ENCODE measurements at regions not wholly inside any gene's neighbourhood (a gene's known extent, or its start where the extent isn't known, plus 50 kb on each side); places are given as distances from the start of the nearest gene placed in this dataset.

DNA sequence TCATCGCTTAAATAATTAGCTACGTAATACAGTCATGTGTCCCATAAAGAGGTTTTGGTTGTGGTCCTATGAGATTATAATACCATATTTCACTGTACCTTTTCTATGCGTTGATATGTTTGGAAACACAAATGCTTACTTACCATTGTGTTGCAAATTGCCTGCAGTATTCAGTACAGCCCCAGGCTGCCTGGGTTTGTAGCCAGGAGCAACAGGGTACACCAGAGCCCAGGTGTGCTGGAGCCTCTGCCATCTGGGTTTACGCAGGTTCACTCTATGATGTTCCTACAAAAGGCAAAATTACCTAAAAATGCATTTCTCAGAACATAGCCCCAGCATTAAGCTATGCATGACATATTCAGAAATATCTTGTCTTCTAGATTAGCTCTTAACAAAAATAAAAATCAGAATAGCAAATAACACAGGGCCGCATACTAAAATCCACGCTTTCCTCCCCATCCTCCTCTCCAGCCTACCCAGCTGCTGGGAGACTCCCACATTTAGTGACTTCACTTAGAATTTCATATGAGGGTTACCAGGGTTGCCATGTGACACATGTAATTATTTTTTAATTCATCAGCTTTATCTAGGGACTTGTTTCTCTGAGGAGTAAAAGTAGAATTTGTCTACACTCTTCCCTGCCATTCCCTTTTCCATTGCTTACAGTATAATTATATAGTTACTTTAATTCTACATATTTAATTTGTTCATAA is 559.0 kb upstream of the ADARB2 start:
- DNase-seq, result no peak

- DNase-seq, result no peak
These were observed 557.4 kb upstream of the ADARB2 start for GRCh38 chr10:2294739-2295138.

DNA sequence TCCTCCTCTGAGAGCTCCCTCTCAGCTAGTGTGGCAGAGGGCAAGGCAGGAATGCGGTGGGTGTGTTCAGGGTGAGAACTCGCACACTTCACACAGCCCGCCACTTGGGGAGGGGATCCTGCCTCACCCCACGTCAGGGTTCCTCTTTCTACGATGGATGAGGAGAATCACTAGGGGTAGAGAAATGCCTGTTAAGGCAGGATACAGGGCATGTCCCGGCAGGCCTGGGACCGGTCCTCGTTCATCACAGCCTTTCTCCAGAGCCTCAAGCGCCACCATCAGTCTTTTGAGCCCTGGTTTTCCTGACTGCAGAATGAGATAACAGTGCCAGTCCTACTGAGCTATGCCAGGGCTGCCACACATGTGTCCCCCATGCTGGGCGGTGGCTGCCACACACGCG is 546.7 kb upstream of the ADARB2 start:
- DNase-seq, result no peak

DNA sequence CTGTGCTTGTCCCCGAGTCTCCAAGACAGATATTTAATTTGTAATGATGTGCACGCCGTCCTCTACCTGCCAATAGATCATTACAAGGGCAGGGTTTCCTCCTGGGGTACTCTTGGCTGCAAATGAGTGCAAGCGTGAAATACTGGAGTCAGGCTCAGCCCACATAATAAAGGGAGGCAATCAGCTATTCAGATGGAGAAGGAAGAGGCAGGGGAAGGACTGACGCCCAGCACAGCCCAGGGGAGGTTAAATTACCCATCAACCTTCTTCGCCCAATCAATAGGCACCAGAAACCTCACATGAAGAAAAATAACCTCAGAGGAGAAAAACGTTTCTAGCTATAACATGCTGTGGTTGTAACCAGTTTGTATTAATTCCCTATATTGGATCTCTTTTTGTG is 544.9 kb upstream of the ADARB2 start:
- no peak for DNase-seq

- DNase-seq, result no peak
These were observed 543.5 kb upstream of the ADARB2 start for GRCh38 chr10:2280713-2281300.

DNA sequence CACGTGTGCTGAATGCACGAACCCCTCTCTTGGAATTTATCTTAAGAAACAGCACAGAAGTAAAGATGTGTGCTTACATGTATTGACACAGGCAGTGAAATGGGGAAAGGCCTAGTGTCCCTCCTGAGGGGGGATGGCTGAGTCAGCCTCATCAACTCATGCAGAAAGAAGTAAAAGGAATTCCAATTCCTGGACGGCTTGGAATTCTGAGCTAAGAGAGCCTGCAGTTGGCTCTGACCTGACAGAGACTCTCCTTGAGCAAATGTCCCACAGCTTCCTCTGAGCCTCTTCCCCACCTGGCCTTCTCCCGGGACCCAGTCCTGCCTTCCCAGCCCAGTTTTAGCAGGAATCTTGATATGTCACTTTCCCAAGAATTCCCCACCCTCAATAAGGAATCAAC is 542.4 kb upstream of the ADARB2 start:
- no peak for DNase-seq

DNA sequence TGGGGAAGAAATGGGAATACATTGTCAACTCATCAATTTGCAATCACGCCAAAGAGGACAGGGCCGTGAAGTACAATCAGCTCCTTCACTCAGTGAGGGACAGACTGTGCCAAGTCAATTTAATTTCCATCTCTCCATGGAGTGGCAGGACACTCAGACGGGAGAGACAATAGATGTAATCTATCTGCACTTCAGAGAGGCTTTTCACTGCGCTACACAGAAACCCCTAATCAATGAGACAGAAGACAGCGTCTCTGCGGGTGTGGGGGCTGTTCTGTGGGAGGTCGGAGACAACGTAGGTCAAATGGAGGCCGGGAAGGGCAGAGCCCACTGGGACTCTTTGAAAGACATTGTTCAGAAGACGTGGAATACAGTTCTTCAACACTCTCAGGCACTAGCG is 541.0 kb upstream of the ADARB2 start:
- no peak for DNase-seq

DNA sequence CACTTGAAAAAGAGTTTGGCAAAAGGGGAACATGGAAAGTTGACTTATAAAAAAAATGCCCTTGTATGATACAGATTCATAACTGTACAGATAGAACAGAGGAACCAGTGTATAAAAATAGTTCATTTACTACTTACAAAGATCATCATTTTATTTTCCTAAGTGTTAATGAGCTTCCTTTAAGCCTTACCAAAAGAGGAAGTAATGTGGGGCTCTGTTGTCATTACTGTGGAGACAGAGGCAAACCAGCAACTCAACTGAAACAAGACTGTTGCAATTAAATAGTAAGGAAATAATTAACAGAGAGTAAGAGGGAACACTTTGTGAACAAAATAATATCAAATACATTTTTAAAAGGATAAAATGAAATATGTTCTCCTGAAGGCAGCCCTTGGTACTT is 526.2 kb upstream of the ADARB2 start:
- DNase-seq, result no peak

DNA sequence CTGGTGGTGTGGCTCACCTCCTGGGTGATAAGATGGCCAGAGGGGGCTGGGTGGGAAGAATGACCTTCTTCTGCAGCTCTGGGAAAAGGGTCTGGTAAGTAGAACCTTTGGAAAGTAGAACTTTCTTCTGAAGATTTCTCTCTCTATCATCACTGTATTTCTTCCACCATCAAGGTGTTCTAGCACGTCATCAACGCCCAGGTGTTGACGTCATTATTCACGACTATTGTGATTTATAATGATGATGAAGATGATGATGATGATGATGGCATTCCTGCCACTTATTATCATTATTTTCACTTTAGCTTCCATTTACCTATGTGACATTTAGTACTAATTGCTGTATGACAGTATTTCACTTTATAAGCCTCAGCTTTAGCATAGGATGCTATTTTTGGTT is 525.6 kb upstream of the ADARB2 start:
- no peak for DNase-seq

- no peak for DNase-seq
These were observed 525.0 kb upstream of the ADARB2 start for GRCh38 chr10:2262333-2262732.

- no peak for DNase-seq
These were observed 518.9 kb upstream of the ADARB2 start for GRCh38 chr10:2256241-2256640.

DNA sequence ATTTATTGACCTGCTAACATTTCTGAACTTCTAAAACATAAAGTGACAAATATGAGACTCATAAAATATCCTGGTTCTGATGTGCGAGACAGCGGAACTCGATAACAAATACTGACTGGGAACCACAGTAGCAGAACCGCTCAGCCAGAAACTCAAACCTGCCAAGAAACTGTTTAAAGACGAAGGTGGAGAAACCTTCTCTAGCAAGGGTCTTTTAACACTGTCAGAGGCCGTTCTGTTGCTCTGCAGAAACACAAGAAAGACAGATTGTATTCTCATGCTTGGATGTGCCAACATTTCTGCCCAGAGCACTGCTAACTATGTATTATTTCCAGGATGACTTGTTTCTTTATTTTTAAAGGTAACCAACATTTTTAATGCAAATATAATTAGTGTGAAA is 514.8 kb upstream of the ADARB2 start:
- no peak for DNase-seq

DNA sequence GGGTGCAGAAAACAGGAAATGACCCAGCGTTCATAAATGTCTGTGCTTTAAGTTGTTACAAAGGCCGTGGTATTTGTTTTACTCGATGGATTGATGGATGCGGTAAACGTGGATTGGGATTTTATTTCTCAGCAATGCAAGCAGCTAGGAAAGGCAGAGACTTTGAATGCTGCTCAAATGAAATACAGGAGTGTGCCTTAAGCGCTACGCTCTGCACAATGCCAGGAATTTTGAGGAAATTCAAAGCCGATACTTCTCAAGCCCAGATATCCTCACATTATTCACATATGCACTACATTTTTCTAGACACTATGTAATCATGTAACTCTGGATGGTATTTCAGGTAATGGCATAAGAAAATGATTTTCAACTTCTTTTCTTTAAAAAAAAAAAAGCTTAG is 514.3 kb upstream of the ADARB2 start:
- no peak for DNase-seq

- no peak for DNase-seq
These were observed 509.4 kb upstream of the ADARB2 start for GRCh38 chr10:2246747-2247146.

DNA sequence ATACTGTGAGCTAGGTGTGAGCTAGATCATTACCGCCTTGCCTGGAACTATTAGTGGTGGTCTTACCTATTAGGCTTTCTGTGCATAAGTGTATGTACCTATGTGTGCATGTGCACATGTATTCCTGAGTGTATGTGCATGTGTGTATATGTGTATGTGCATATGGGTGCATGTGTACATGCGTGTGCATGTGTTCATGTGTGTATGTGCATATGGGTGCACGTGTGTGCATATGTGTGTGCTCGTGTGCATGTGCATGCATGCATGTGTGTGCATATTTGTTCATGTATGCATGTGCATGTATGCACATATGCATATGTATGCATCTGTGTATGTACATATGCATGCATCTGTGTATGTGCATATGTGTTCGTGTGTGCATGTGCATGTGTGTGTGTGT is 508.3 kb upstream of the ADARB2 start:
- no peak for DNase-seq

DNA sequence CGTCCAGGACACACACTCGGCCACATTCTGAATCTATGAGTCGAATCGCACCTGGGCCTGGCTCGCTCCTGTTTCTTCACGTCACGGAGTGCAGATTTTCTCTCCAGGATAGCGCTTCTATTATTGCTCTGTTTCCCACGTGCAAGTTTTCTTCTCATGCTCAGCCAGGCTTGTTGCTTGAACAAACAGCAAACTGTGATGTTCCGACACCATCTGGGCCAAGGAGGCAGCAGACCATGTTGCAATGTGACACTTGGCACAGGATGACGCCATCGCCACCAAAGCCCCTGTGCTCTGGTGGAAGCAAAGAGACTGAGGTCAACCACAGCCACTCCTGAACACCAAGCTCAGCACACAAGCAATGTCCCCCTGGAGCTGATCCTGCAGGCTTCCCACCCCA is 507.1 kb upstream of the ADARB2 start:
- DNase-seq, result no peak

DNA sequence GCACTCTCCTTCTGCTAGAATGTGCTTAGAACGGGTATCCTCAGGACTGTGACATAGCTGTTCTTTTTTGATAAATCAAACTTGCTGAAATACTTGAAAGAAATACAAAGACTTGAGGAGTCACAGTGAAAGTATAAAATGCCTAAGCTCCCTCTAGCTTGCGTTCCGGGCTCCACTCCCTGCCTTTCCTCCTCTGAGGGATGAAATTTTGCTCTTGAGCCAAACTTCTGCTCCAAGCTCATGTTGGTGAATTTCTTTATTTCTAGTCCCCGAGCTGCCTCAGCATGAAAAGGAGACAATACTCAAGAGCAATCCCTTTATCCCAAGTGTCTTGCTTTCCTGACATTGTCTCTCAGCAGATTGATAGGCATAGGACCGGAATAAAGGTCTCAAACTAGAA is 499.6 kb upstream of the ADARB2 start:
- no peak for DNase-seq

GRCh38 chr10:2232479-2232878 is 495.2 kb upstream of the ADARB2 start:
- DNase-seq, result no peak

- DNase-seq, result no peak
These were observed 493.2 kb upstream of the ADARB2 start for GRCh38 chr10:2230478-2230877.

DNA sequence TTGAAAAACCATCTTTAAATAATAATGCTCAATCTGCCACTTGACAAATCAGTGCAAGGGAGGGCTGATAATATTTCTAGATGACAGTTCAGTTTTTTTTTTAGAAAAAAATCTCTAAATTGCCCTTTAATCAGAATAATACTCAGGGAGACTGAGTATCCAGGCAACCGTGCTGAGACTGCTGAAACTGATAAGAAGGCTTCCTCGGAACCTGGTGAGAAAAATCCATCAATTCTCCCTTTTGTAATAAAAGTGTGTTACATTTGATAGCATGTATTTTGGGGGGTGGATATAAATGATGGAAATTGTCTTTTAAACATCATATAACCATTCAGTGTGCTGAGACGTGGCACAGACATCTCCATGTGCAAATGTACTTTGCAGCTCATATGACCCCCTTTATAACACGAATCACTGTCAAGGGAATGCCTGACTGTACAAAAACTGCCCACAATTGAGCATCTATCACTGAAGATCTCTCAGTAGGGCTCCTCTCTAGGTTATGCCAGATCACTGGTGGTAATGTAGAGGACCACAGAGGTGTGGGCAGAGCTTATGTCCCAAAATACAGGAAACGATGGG is 491.1 kb upstream of the ADARB2 start:
- no peak for DNase-seq

DNA sequence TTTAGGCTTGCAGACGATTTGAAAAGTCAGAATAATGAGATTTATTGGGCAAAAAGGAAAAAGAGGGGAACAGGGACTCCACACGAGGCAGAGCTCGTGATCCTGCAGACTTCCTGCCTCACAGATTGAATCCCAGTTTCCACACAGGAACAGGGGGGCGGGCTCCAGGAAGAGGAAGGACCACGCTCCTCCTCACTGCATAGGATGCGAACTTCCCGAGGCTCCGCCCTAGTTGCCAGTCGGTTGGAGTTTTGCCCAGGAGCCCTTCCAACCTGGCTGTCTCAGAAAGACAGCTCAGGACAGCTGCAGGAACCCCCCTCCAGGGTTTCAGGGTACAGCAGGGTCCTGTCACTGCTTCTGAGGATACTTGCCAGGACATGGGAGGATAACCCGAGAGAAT is 488.3 kb upstream of the ADARB2 start:
- no peak for DNase-seq

GRCh38 chr10:2223548-2224320 is 486.4 kb upstream of the ADARB2 start:
- no peak for DNase-seq

DNA sequence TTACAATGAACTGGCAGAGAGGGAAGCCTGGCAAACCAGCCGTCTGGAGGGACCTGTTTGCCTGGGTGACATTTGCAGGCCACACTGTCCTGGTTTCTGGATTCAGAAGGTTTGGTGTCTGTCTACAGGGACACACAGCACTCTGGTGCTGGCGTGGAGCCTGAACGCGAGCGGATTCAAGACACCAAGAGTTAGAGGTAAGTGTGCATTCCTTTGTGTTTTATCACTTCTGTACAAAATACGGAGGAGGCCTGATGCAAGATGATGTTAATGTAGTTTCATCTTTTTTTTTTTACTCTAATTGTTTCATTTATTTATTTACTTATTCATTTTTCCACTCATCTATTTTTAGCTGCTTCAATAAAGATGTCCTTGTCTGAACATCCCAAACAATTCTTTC is 485.3 kb upstream of the ADARB2 start:
- DNase-seq, result no peak

DNA sequence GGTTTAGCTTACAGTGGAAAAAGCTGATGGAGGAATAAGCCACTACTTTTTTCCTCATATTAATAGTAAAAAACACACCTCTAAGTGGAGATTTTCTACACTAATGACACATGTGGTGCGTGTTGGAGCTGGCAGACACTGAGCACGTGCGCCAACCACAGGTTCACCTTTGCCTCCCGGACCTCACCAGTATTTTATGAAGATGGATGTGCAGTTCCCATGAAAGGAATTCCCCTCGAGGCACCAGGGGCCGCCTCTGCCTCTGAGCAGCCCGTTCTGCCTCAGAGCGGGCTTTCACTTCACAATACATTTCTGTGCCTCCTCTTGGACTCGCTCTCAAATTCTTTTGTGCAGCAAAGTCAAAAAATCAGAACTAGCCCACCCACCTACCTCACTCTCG is 477.5 kb upstream of the ADARB2 start:
- no peak for DNase-seq

All from stimulated activated CD4-positive, alpha-beta T cell treated with anti-CD3 and anti-CD28 coated beads, Interleukin-4, amount 100 ng/mL, for 4 hours (primary cell).